Neural crest cell (in vitro differentiated cells): ENCODE measurements at regions not wholly inside any gene's neighbourhood (a gene's known extent, or its start where the extent isn't known, plus 50 kb on each side); places are given as distances from the start of the nearest gene placed in this dataset.

Source experiments
- DNase-seq: peaks from one replicate; pipeline ENCODE4 v3.0.0; 2021; ENCODE audit warnings: low read depth, mixed read lengths, low spot score
- H3K27ac Mint-ChIP-seq: one replicate; pipeline ENCODE4 v1.8.0; 2021; ENCODE audit warnings: mild to moderate bottlenecking, mixed read lengths; ENCODE audit not compliant: unreplicated experiment
- H3K27me3 Mint-ChIP-seq: 2 replicates; pipeline ENCODE4 v1.8.0; 2021; ENCODE audit warnings: low read depth, mild to moderate bottlenecking, mixed read lengths
- H3K36me3 Mint-ChIP-seq: 2 replicates; pipeline ENCODE4 v1.8.0; 2021; ENCODE audit warnings: low read depth, mild to moderate bottlenecking, mixed read lengths
- H3K4me1 Mint-ChIP-seq: 2 replicates; pipeline ENCODE4 v1.8.0; 2021; ENCODE audit warnings: mixed read lengths
- H3K4me3 Mint-ChIP-seq: one replicate; pipeline ENCODE4 v1.8.0; 2021; ENCODE audit warnings: mild to moderate bottlenecking, mixed read lengths
- H3K9me3 Mint-ChIP-seq: 2 replicates; pipeline ENCODE4 v1.8.0; 2021; ENCODE audit warnings: mixed read lengths
- TF ChIP-seq, protein P1 (sequence below): fragments of 200-600 bp; sonication (generic); conservative IDR thresholded peaks from 2 replicates; pipeline ENCODE4 v1.5.0; 2021; ENCODE audit warnings: antibody characterized with exemption, mild to moderate bottlenecking

GRCh38 chr7:50854831-50855230 is 72.1 kb upstream of the GRB10 start:
- no peaks in the 10 kb centered on the region for H3K4me1 Mint-ChIP-seq
- no peak for DNase-seq
- H3K4me3 Mint-ChIP-seq: no peak overlapping the region
- no peaks in the 10 kb centered on the region for H3K27me3 Mint-ChIP-seq
- no peaks in the 10 kb centered on the region for H3K36me3 Mint-ChIP-seq
- no peak overlapping the region for H3K27ac Mint-ChIP-seq
- TF ChIP-seq, protein P1, sequence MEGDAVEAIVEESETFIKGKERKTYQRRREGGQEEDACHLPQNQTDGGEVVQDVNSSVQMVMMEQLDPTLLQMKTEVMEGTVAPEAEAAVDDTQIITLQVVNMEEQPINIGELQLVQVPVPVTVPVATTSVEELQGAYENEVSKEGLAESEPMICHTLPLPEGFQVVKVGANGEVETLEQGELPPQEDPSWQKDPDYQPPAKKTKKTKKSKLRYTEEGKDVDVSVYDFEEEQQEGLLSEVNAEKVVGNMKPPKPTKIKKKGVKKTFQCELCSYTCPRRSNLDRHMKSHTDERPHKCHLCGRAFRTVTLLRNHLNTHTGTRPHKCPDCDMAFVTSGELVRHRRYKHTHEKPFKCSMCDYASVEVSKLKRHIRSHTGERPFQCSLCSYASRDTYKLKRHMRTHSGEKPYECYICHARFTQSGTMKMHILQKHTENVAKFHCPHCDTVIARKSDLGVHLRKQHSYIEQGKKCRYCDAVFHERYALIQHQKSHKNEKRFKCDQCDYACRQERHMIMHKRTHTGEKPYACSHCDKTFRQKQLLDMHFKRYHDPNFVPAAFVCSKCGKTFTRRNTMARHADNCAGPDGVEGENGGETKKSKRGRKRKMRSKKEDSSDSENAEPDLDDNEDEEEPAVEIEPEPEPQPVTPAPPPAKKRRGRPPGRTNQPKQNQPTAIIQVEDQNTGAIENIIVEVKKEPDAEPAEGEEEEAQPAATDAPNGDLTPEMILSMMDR: no peak
- no peaks in the 10 kb centered on the region for H3K9me3 Mint-ChIP-seq

- no peak for DNase-seq
- TF ChIP-seq, protein P1: no peak
- Mint-ChIP-seq H3K4me1 (no peaks in the 10 kb centered on the region), H3K27me3 (no peaks in the 10 kb centered on the region), H3K4me3 (no peak overlapping the region), H3K9me3 (no peaks in the 10 kb centered on the region), H3K27ac (no peak overlapping the region), H3K36me3 (no peaks in the 10 kb centered on the region)
These were observed 71.6 kb upstream of the GRB10 start for GRCh38 chr7:50854247-50854646.

DNA sequence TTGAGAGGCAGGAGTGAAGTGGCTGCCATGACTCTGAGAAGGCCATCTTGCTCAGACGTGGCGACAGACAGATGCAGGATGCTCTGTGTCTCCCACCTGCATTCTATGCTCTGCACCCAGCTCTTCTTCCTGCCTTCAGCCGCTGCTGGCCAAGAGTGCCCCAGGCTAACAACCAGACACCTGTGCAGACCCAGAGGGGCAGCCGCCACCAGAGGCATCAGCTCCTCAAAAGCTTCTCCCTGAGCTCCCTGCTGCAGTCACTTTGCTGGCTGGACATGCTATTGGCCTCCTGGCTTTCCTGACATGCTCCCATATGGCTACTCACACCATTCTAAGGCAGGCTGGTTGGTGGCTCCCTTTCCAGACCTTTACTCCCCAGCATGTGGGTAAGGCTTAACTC is 70.6 kb upstream of the GRB10 start:
- TF ChIP-seq, protein P1: no peak
- DNase-seq: no peak
- no peaks in the 10 kb centered on the region for H3K9me3 Mint-ChIP-seq
- H3K4me3 Mint-ChIP-seq: no peak overlapping the region
- H3K27me3 Mint-ChIP-seq: no peaks in the 10 kb centered on the region
- H3K36me3 Mint-ChIP-seq: no peaks in the 10 kb centered on the region
- H3K27ac Mint-ChIP-seq: no peak overlapping the region
- no peaks in the 10 kb centered on the region for H3K4me1 Mint-ChIP-seq

DNA sequence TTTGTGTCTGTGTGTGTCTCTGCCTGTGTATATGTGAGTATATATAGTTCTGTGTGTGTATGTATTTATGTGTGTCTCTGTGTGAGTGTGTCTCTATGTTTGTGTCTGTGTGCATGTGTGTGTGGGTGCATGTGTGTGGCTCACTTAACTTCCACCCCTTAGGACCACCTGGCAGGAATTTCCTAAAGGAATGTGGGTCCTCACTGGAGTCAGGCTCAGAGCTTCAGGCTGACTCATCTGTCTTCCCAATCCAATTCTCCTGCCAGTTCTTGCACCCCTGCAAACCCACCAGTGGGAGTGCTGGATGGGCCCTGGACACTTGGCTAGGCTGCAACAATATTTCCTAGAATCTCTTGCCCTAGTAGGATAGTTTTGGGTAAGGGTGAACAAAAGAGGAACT is 70.2 kb upstream of the GRB10 start:
- Mint-ChIP-seq H3K4me3 (no peak overlapping the region), H3K27ac (no peak overlapping the region), H3K36me3 (no peaks in the 10 kb centered on the region), H3K4me1 (no peaks in the 10 kb centered on the region), H3K27me3 (no peaks in the 10 kb centered on the region), H3K9me3 (peaks cover 2% of the 10 kb centered on the region)
- TF ChIP-seq, protein P1: no peak
- DNase-seq: no peak

GRCh38 chr7:50851891-50852290 is 69.2 kb upstream of the GRB10 start:
- H3K4me1 Mint-ChIP-seq: no peaks in the 10 kb centered on the region
- no peaks in the 10 kb centered on the region for H3K27me3 Mint-ChIP-seq
- no peak overlapping the region for H3K4me3 Mint-ChIP-seq
- H3K9me3 Mint-ChIP-seq: peaks cover 3% of the 10 kb centered on the region
- H3K27ac Mint-ChIP-seq: no peak overlapping the region
- TF ChIP-seq, protein P1: no peak
- DNase-seq: no peak
- no peaks in the 10 kb centered on the region for H3K36me3 Mint-ChIP-seq

GRCh38 chr7:50851451-50851850 is 68.8 kb upstream of the GRB10 start:
- Mint-ChIP-seq H3K4me1 (no peaks in the 10 kb centered on the region), H3K27me3 (no peaks in the 10 kb centered on the region), H3K36me3 (no peaks in the 10 kb centered on the region), H3K4me3 (no peak overlapping the region), H3K27ac (no peak overlapping the region), H3K9me3 (peaks cover 3% of the 10 kb centered on the region)
- TF ChIP-seq, protein P1: no peak
- DNase-seq: no peak
